T-cell (primary cell): ENCODE measurements at regions not wholly inside any gene's neighbourhood (a gene's known extent, or its start where the extent isn't known, plus 50 kb on each side); places are given as distances from the start of the nearest gene placed in this dataset.

Experiments
- ATAC-seq, 4 experiments: fragments of 200-7000 bp in 3 of 4; fragments of 150-1000 bp in 1 of 4; cut with Tn5 transposase; replicated peaks in 1 of 4; 1 replicate in 3 of 4; 2 replicates in 1 of 4; pipeline ENCODE4 v1.10.0; 2021; ENCODE audit warnings: moderate library complexity in 3 of 4, mild to moderate bottlenecking in 2 of 4, moderate number of reproducible peaks in 1 of 4
- CTCF ChIA-PET, 2 donors: fragments of 300-600 bp; sonication (Branson Sonifier 250); formaldehyde crosslinking; loops; one replicate each; lab custom pipeline; 2022; ENCODE audit warnings: antibody characterized with exemption in 2 of 2; lab: Charles Lee
- POLR2A ChIA-PET, 2 donors: fragments of 300-600 bp; sonication (Branson Sonifier 250); formaldehyde crosslinking; loops; one replicate each; lab custom pipeline; 2022; ENCODE audit warnings: antibody characterized with exemption in 2 of 2; lab: Charles Lee
- DNase-seq, 35 experiments: peaks; one replicate each; pipeline versions ENCODE4 v3.0.0 to v3.0.0-alpha.2; 2013 to 2023
- H3K27ac ChIP-seq: one replicate; pipeline ENCODE4 v1.5.1; 2013; ENCODE audit warnings: low read length
- H3K27me3 ChIP-seq, 2 experiments: replicated peaks in 1 of 2; 1 replicate in 1 of 2; 2 replicates in 1 of 2; pipeline versions ENCODE4 v1.6.1 to v1.7.0; 2013; ENCODE audit warnings: low read length in 1 of 2, mixed read lengths in 1 of 2; ENCODE audit not compliant: control insufficient read depth in 2 of 2, insufficient read depth in 2 of 2; ENCODE audit errors: extremely low read depth in 1 of 2
- H3K36me3 ChIP-seq, 2 donors: 1 replicate in 1 of 2; 2 replicates in 1 of 2; pipeline versions ENCODE4 v1.6.1 to v1.7.0; 2013; ENCODE audit warnings: low read length in 1 of 2; ENCODE audit not compliant: control insufficient read depth in 2 of 2, insufficient read depth in 1 of 2; ENCODE audit errors: extremely low read depth in 1 of 2
- H3K4me1 ChIP-seq, 2 experiments: 1 replicate in 1 of 2; 2 replicates in 1 of 2; pipeline versions ENCODE4 v1.6.1 to v1.7.0; 2013; ENCODE audit warnings: low read length in 2 of 2, mixed read lengths in 1 of 2; ENCODE audit not compliant: insufficient read depth in 2 of 2, control insufficient read depth in 1 of 2; ENCODE audit errors: extremely low read depth in 1 of 2
- H3K4me3 ChIP-seq, 2 donors: 1 replicate in 1 of 2; 2 replicates in 1 of 2; pipeline versions ENCODE4 v1.5.1 to v1.7.0; 2013; ENCODE audit warnings: mild to moderate bottlenecking in 2 of 2, low read length in 1 of 2, moderate library complexity in 1 of 2; ENCODE audit not compliant: control insufficient read depth in 1 of 2; ENCODE audit errors: extremely low read depth in 1 of 2
- H3K9me3 ChIP-seq: 2 replicates; pipeline ENCODE4 v1.7.0; 2013
- H3K27ac Mint-ChIP-seq, 2 donors: one replicate each; pipeline ENCODE4 v1.8.0; 2020 to 2021; ENCODE audit warnings: mild to moderate bottlenecking in 2 of 2, mixed read lengths in 2 of 2
- H3K27me3 Mint-ChIP-seq, 2 donors: one replicate each; pipeline ENCODE4 v1.8.0; 2021 to 2022; ENCODE audit warnings: mixed read lengths in 2 of 2
- H3K36me3 Mint-ChIP-seq: one replicate; pipeline ENCODE4 v1.8.0; 2021; ENCODE audit warnings: mixed read lengths
- H3K4me1 Mint-ChIP-seq, 3 donors: one replicate each; pipeline ENCODE4 v1.8.0; 2020 to 2022; ENCODE audit warnings: mixed read lengths in 3 of 3, mild to moderate bottlenecking in 1 of 3
- H3K4me3 Mint-ChIP-seq, 3 donors: one replicate each; pipeline ENCODE4 v1.8.0; 2020 to 2022; ENCODE audit warnings: mild to moderate bottlenecking in 3 of 3, mixed read lengths in 3 of 3, moderate library complexity in 3 of 3
- H3K9me3 Mint-ChIP-seq, 3 donors: one replicate each; pipeline ENCODE4 v1.8.0; 2020 to 2022; ENCODE audit warnings: mixed read lengths in 3 of 3
- WGBS: methylation state at CpG from one replicate; pipeline ENCODE4 v1.1.5; 2013; ENCODE audit warnings: missing lambda C conversion rate; ENCODE audit not compliant: insufficient coverage; 5-methylcytosine and 5-hydroxymethylcytosine counted together

- CTCF ChIA-PET: no interaction called here
- H3K4me1 Mint-ChIP-seq: no peaks in the 10 kb centered on the region
- no peaks in the 10 kb centered on the region for H3K36me3 Mint-ChIP-seq
- WGBS: 94% methylated on average over 3 of the region's 6 CpGs
- Histone ChIP-seq H3K27ac (no peak overlapping the region), H3K4me1 (no peaks in the 10 kb centered on the region), H3K4me3 (no peak overlapping the region), H3K36me3 (no peaks in the 10 kb centered on the region), H3K27me3 (no peaks in the 10 kb centered on the region), H3K9me3 (no peaks in the 10 kb centered on the region)
- DNase-seq: no peak
- H3K4me3 Mint-ChIP-seq: no peak overlapping the region
- POLR2A ChIA-PET: no interaction called here
- no peak for ATAC-seq
- H3K27ac Mint-ChIP-seq: no peak overlapping the region
- peaks cover under 1 to 12% of the 10 kb centered on the region in 2 donors for H3K27me3 Mint-ChIP-seq
- H3K9me3 Mint-ChIP-seq: peaks cover 3 to 6% (median 4%) of the 10 kb centered on the region in 3 donors
Measured at GRCh38 chr2:236826606-236827156, 257.1 kb downstream of the ACKR3 start.

- no peak for ATAC-seq
- Histone ChIP-seq H3K4me3 (no peak overlapping the region), H3K27ac (no peak overlapping the region), H3K27me3 (peaks cover 0 to 7% of the 10 kb centered on the region in 2 experiments), H3K4me1 (no peaks in the 10 kb centered on the region), H3K36me3 (no peaks in the 10 kb centered on the region), H3K9me3 (no peaks in the 10 kb centered on the region)
- WGBS: 96% methylated on average over 3 of the region's 3 CpGs
- Mint-ChIP-seq H3K4me1 (no peaks in the 10 kb centered on the region), H3K27me3 (peaks cover 4 to 17% of the 10 kb centered on the region in 2 donors), H3K27ac (no peak overlapping the region), H3K9me3 (no peaks in the 10 kb centered on the region), H3K4me3 (no peak overlapping the region), H3K36me3 (no peaks in the 10 kb centered on the region)
- CTCF ChIA-PET: no interaction called here
- no peak for DNase-seq
- POLR2A ChIA-PET: no interaction called here
Measured at GRCh38 chr2:236827997-236828396, 257.7 kb upstream of the COPS8 start.

- ATAC-seq (no peak), DNase-seq (no peak)
- Mint-ChIP-seq H3K4me1 (no peaks in the 10 kb centered on the region), H3K9me3 (no peaks in the 10 kb centered on the region), H3K4me3 (no peak overlapping the region), H3K27me3 (peaks cover 4 to 17% of the 10 kb centered on the region in 2 donors), H3K27ac (no peak overlapping the region), H3K36me3 (no peaks in the 10 kb centered on the region)
- H3K4me3 ChIP-seq: no peak overlapping the region
- no peaks in the 10 kb centered on the region for H3K4me1 ChIP-seq
- H3K36me3 ChIP-seq: no peaks in the 10 kb centered on the region
- POLR2A ChIA-PET: no interaction called here
- no peaks in the 10 kb centered on the region for H3K9me3 ChIP-seq
- peaks cover 0 to 7% of the 10 kb centered on the region in 2 experiments for H3K27me3 ChIP-seq
- WGBS: 40% methylated on average over 1 of the region's 2 CpGs
- CTCF ChIA-PET: interaction anchor here in 1 of 2 donors (0.7 kb wide), 1 partner anchor 89 kb away, joined by 4 read pairs; no protein-coding TSS in a partner anchor
- no peak overlapping the region for H3K27ac ChIP-seq
Measured at GRCh38 chr2:236828820-236829219, 256.9 kb upstream of the COPS8 start.

GRCh38 chr2:236830926-236831325 lies 254.8 kb upstream of the COPS8 start:
- H3K9me3 ChIP-seq: no peaks in the 10 kb centered on the region
- no peak overlapping the region for H3K27ac Mint-ChIP-seq
- H3K36me3 Mint-ChIP-seq: no peaks in the 10 kb centered on the region
- DNase-seq (no peak), ATAC-seq (no peak)
- H3K4me1 Mint-ChIP-seq: no peaks in the 10 kb centered on the region
- POLR2A ChIA-PET: no interaction called here
- H3K36me3 ChIP-seq: no peaks in the 10 kb centered on the region
- H3K4me1 ChIP-seq: no peaks in the 10 kb centered on the region
- no peak overlapping the region for H3K27ac ChIP-seq
- H3K27me3 Mint-ChIP-seq: peaks cover 4 to 22% of the 10 kb centered on the region in 2 donors
- 38% methylated on average over 1 of the region's 3 CpGs for whole genome bisulfite sequencing
- H3K4me3 Mint-ChIP-seq: no peak overlapping the region
- CTCF ChIA-PET: no interaction called here
- no peak overlapping the region for H3K4me3 ChIP-seq
- peaks cover 0 to 7% (median 0%) of the 10 kb centered on the region in 3 donors for H3K9me3 Mint-ChIP-seq
- peaks cover 0 to 10% of the 10 kb centered on the region in 2 experiments for H3K27me3 ChIP-seq

GRCh38 chr2:236831698-236832097 lies 254.0 kb upstream of the COPS8 start:
- Histone ChIP-seq H3K4me3 (no peak overlapping the region), H3K27me3 (peaks cover 0 to 10% of the 10 kb centered on the region in 2 experiments), H3K9me3 (no peaks in the 10 kb centered on the region), H3K36me3 (no peaks in the 10 kb centered on the region), H3K27ac (no peak overlapping the region), H3K4me1 (no peaks in the 10 kb centered on the region)
- DNase-seq (no peak), ATAC-seq (no peak)
- peaks cover 0 to 7% (median 0%) of the 10 kb centered on the region in 3 donors for H3K9me3 Mint-ChIP-seq
- POLR2A ChIA-PET: no interaction called here
- WGBS: 83% methylated on average over 3 of the region's 6 CpGs
- no peak overlapping the region for H3K27ac Mint-ChIP-seq
- CTCF ChIA-PET: no interaction called here
- H3K4me1 Mint-ChIP-seq: no peaks in the 10 kb centered on the region
- H3K36me3 Mint-ChIP-seq: no peaks in the 10 kb centered on the region
- peaks cover 4 to 22% of the 10 kb centered on the region in 2 donors for H3K27me3 Mint-ChIP-seq
- H3K4me3 Mint-ChIP-seq: no peak overlapping the region

- Mint-ChIP-seq H3K27me3 (peaks cover 4 to 26% of the 10 kb centered on the region in 2 donors), H3K9me3 (peaks cover 0 to 7% (median 0%) of the 10 kb centered on the region in 3 donors), H3K4me1 (no peaks in the 10 kb centered on the region), H3K4me3 (no peak overlapping the region), H3K27ac (no peak overlapping the region), H3K36me3 (no peaks in the 10 kb centered on the region)
- ATAC-seq (no peak), DNase-seq (no peak)
- no peak overlapping the region for H3K27ac ChIP-seq
- ChIA-PET POLR2A (no interaction called here), CTCF (no interaction called here)
- no peaks in the 10 kb centered on the region for H3K4me1 ChIP-seq
- no peaks in the 10 kb centered on the region for H3K9me3 ChIP-seq
- no CpG with 5 or more reads among the region's 3 CpGs for WGBS
- H3K36me3 ChIP-seq: no peaks in the 10 kb centered on the region
- no peak overlapping the region for H3K4me3 ChIP-seq
- H3K27me3 ChIP-seq: peaks cover 0 to 10% of the 10 kb centered on the region in 2 experiments
Measured at GRCh38 chr2:236833501-236834073, 252.1 kb upstream of the COPS8 start.
